ENCODE measurements at regions not wholly inside any gene's neighbourhood (a gene's known extent, or its start where the extent isn't known, plus 50 kb on each side); places are given as distances from the start of the nearest gene placed in this dataset.

DNA sequence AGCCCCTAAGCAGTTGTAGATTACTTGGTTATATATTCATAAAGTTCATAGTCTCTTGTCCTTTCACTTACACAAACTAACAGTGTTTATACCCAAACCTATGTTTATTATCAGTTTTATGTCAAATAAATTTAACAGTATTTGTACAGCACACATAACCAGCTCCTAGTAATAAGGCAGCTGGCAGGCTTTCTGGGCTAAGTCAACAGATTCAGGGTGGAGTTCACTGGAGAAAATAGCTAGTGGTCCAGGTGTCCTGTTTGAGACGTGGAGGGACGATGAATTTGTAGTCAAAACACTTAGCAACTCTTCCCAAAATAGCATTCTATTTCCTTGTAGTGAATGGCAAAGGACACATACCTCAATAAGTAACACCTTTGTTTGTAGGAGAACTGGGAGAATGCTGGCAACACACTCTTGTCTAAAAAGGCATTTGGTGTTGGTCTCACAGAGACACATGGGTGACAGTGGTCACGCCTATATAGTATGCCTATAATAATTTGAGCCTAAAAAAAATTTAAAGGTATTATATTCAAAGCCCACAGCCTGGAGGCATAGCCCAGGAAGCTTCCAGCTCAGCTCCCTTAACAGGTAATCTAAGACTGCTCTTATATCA, 156.4 kb upstream of the CARMIL1 start:
- TF ChIP-seq TEAD4 (IDR thresholded peaks at IDR 0.05) (no peak), EP300 (IDR thresholded peaks at IDR 0.05; ENCODE audit: borderline replicate concordance) (no peak), TAF1 (IDR thresholded peaks at IDR 0.05; ENCODE audit: low read depth) (no peak), NFIC (IDR thresholded peaks at IDR 0.05) (no peak), CEBPB (IDR thresholded peaks at IDR 0.05) (no peak)
- TF ChIP-seq, protein P1, sequence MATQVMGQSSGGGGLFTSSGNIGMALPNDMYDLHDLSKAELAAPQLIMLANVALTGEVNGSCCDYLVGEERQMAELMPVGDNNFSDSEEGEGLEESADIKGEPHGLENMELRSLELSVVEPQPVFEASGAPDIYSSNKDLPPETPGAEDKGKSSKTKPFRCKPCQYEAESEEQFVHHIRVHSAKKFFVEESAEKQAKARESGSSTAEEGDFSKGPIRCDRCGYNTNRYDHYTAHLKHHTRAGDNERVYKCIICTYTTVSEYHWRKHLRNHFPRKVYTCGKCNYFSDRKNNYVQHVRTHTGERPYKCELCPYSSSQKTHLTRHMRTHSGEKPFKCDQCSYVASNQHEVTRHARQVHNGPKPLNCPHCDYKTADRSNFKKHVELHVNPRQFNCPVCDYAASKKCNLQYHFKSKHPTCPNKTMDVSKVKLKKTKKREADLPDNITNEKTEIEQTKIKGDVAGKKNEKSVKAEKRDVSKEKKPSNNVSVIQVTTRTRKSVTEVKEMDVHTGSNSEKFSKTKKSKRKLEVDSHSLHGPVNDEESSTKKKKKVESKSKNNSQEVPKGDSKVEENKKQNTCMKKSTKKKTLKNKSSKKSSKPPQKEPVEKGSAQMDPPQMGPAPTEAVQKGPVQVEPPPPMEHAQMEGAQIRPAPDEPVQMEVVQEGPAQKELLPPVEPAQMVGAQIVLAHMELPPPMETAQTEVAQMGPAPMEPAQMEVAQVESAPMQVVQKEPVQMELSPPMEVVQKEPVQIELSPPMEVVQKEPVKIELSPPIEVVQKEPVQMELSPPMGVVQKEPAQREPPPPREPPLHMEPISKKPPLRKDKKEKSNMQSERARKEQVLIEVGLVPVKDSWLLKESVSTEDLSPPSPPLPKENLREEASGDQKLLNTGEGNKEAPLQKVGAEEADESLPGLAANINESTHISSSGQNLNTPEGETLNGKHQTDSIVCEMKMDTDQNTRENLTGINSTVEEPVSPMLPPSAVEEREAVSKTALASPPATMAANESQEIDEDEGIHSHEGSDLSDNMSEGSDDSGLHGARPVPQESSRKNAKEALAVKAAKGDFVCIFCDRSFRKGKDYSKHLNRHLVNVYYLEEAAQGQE (IDR thresholded peaks at IDR 0.05; ENCODE audit: low read depth): no peak
- TF ChIP-seq, protein P2, sequence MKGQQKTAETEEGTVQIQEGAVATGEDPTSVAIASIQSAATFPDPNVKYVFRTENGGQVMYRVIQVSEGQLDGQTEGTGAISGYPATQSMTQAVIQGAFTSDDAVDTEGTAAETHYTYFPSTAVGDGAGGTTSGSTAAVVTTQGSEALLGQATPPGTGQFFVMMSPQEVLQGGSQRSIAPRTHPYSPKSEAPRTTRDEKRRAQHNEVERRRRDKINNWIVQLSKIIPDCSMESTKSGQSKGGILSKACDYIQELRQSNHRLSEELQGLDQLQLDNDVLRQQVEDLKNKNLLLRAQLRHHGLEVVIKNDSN (IDR thresholded peaks at IDR 0.05): no peak
